Stimulated activated naive CD8-positive, alpha-beta T cell treated with anti-CD3 and anti-CD28 coated beads, Interleukin-15, amount 100 ng/mL, for 72 hours (primary cell): ENCODE measurements at regions not wholly inside any gene's neighbourhood (a gene's known extent, or its start where the extent isn't known, plus 50 kb on each side); places are given as distances from the start of the nearest gene placed in this dataset.

Experiments
- ATAC-seq: fragments of 150-1000 bp; cut with Tn5 transposase; 2 replicates; pipeline ENCODE4 v1.10.0; 2021; ENCODE audit warnings: mild to moderate bottlenecking, moderate library complexity
- DNase-seq, 2 donors: peaks; one replicate each; pipeline ENCODE4 v3.0.0; 2021 to 2022
- H3K27ac Mint-ChIP-seq, 2 donors: one replicate each; pipeline ENCODE4 v1.8.0; 2022; ENCODE audit warnings: mild to moderate bottlenecking in 2 of 2, mixed read lengths in 2 of 2, moderate library complexity in 2 of 2
- H3K27me3 Mint-ChIP-seq: one replicate; pipeline ENCODE4 v1.8.0; 2022; ENCODE audit warnings: mixed read lengths
- H3K4me1 Mint-ChIP-seq: one replicate; pipeline ENCODE4 v1.8.0; 2022; ENCODE audit warnings: mild to moderate bottlenecking, mixed read lengths
- H3K4me3 Mint-ChIP-seq, 2 donors: one replicate each; pipeline ENCODE4 v1.8.0; 2022; ENCODE audit warnings: mild to moderate bottlenecking in 2 of 2, mixed read lengths in 2 of 2, moderate library complexity in 1 of 2
- H3K9me3 Mint-ChIP-seq, 2 donors: one replicate each; pipeline ENCODE4 v1.8.0; 2022; ENCODE audit warnings: mixed read lengths in 2 of 2

DNA sequence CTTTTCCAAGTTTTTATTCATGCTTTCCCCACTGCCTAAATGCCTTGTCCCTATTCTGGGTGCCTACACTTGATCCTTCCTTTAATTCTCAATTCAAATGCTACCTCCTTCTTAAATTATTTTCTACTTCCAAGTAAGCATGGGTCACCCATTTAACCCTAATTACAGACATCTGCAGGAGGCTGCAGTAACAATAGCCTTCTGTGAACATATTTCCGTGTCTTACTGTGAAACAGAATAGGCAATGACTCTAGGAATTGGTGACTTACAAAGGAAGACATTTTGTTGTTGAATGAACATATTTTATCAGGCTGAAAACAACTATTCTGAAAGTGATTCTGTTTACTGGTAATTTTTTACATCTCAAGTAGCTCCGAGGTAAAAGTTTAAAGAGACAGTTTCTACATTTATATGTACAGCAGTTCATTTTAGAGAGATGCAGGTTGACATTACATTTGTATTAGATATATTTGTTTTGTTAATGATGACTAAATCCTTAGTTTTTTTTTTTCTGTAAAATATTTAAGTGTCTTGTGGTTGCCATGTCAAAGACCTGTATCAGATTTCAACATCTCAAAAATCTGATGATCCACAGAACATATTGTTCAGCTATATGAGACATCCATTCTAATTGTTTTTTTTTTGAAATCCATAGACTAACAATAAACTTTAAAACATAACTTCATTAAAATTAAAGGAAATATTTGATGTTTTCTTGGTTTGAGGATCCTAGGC is 316.8 kb downstream of the CASP12 start:
- ATAC-seq: no peak
- Mint-ChIP-seq H3K4me3 (no peak overlapping the region), H3K4me1 (no peaks in the 10 kb centered on the region), H3K27me3 (peaks cover 27% of the 10 kb centered on the region), H3K27ac (no peak overlapping the region), H3K9me3 (no peaks in the 10 kb centered on the region)
- DNase-seq: no peak

DNA sequence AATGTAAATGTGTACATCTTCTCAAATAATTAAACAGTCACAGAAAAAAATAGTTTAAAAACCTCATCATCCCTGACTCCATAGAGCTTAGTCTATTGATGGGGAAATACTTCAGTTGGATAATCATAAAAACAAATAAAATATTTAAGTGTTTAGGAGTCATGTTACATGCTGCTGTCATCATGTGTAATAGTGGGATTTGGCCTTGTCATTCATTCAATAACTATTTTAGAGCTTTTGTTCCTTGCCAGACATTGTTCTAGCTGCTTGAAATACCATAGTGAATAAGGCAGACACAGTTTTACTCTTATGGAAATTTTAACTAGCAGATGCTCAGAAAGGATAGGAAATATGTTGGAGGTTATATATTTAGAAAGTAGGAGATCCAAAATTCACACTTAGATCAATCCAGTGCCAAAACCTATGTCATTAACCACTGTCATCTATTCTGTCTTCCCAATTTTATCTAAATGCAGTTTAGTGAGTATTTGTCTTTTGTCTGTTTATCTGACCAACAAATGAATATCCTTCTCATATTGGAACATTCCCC is 324.7 kb downstream of the CASP12 start:
- H3K27me3 Mint-ChIP-seq: peaks cover 9% of the 10 kb centered on the region
- H3K4me3 Mint-ChIP-seq: no peak overlapping the region
- ATAC-seq: no peak
- no peak for DNase-seq
- no peak overlapping the region for H3K27ac Mint-ChIP-seq
- H3K4me1 Mint-ChIP-seq: no peaks in the 10 kb centered on the region
- H3K9me3 Mint-ChIP-seq: peaks cover 7 to 12% of the 10 kb centered on the region in 2 donors

DNA sequence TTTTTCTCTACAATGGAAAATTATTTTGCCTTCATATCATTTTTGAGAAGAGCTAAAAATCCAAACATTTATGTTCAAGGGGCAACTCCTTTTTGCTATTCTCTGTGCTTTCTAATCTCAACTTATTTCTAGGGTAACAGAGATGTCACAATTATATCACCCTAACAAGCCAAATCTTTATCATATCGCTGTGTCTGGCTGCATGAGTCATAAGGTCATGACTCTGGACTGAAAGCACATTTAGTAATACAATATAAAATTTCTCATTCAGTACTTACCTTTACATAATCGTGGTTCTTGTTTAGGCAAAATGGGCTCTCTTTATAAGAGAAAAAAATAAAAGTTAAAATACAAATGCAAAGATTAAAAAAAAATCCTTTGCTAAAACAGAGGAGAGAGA is 326.0 kb downstream of the CASP12 start:
- H3K27me3 Mint-ChIP-seq: peaks cover 9% of the 10 kb centered on the region
- H3K4me1 Mint-ChIP-seq: no peaks in the 10 kb centered on the region
- H3K4me3 Mint-ChIP-seq: no peak overlapping the region
- H3K27ac Mint-ChIP-seq: no peak overlapping the region
- ATAC-seq (no peak), DNase-seq (no peak)
- peaks cover 7 to 12% of the 10 kb centered on the region in 2 donors for H3K9me3 Mint-ChIP-seq

DNA sequence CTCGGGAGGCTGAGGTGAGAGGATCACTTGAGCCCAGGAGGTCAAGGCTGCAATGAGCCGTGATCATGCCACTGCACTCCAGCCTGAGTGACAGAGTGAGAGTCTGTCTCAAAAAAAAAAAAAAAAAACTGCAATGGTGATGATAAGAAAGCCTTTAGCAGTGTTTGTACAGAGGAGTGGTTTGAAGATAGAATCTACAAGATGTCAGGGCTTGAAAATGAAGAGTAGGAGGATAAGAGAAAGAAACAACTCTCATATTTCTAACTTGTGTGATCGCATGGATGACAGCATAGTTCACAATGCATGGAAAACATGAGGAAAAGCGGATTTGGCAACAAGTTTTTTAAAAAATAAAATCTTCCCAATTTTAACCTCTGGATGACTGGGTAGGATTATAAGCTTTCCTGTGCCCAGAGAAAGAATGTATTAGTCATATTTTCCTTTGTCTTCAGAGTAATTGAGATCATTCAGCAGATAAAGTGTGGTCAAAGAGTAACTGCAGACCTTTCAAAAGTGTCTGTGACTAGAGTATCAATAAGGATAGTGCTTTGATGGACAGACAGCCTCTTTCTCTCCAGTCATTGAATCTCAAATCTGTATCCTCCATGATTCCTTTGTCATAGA is 328.1 kb downstream of the CASP12 start:
- Mint-ChIP-seq H3K27me3 (peaks cover 9% of the 10 kb centered on the region), H3K9me3 (peaks cover 6 to 10% of the 10 kb centered on the region in 2 donors), H3K4me1 (no peaks in the 10 kb centered on the region), H3K4me3 (no peak overlapping the region), H3K27ac (no peak overlapping the region)
- no peak for DNase-seq
- no peak for ATAC-seq

DNA sequence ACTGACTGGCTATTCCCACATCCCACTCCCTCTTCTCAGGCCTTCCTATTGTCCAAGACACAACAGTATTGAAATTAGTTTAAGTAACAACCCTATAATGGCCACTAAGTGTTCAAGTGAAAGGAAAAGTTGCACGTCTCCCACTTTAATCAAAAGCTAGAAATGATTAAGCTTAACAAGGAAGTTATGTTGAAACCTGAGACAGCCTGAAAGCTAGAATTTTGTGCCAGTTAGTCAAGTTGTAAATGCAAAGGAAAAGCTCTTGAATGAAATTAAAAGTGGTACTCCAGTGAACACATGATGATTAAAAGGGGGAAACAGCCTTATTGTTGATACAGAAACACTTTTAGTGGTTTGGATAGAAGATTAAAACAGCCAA is 332.7 kb downstream of the CASP12 start:
- Mint-ChIP-seq H3K4me1 (no peaks in the 10 kb centered on the region), H3K4me3 (no peak overlapping the region)

DNA sequence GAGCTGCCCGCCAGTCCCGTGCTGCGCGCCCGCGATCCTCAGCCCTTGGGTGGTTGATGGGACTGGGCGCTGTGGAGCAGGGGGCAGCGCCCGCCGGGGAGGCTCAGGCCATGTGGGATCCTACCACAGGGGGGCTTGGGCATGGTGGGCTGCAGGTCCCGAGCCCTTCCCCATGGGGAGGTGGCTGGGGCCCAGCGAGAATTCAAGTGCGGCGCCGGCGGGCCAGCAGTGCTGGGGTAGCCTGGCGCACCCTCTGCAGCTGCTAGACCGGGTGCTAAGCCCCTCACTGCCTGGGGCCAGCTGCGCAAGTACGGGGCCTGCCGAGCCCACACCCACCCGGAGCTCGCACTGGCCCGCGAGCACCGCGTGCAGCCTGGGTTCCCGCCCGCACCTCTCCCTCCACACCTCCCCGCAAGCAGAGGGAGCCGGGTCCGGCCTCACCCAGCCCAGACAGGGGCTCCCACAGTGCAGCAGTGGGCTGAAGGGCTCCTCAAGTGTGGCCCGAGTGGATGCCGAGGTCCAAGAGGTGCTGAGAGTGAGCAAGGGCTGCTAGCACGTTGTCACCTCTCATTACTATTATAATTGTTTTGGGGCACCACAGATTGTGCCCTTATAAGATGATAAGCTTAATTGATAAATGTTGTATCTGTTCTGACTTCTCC is 333.2 kb downstream of the CASP12 start:
- DNase-seq: no peak
- no peak overlapping the region for H3K27ac Mint-ChIP-seq
- H3K4me1 Mint-ChIP-seq: no peaks in the 10 kb centered on the region
- no peak overlapping the region for H3K4me3 Mint-ChIP-seq
- no peaks in the 10 kb centered on the region for H3K27me3 Mint-ChIP-seq
- ATAC-seq: peak; percentile 69
- peaks cover 0 to 6% of the 10 kb centered on the region in 2 donors for H3K9me3 Mint-ChIP-seq

More for the DNA sequence above, 332.7 kb downstream of the CASP12 start:
- no peak for ATAC-seq
- Mint-ChIP-seq H3K27ac (no peak overlapping the region), H3K27me3 (no peaks in the 10 kb centered on the region), H3K9me3 (peaks cover 0 to 6% of the 10 kb centered on the region in 2 donors)
- no peak for DNase-seq

DNA sequence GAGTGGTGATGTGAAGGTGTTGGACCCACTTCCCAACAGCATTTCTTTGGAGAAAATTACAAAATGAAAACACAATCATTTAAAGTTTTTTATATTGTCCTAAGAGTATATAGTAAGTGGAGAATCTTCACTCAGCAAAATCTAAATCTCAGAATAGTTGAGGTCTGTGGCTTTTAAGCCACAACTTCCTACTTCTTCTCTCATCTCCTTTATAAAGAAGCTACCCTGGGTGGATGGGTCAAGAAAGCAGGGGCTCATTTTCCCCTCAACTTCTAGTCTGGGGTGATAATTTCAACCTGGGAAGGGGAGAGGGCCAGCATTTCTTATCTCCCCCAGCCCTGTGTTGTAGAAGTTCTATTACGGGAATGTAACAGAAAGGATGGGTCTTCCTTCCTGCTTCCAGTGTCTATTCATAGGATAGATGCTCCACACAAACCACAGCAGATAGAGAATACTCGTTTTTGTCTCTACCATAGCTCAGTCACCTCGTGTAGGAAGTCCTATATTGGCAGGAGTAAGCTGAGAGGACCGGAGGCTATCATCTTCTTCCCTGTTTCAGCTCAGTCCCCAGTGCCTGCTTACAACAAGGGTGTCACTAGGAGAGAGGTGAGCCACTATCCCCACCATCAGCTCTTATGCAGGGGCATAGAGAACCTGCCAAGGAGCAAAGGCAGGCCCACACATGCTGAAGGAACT is 341.5 kb downstream of the CASP12 start:
- Mint-ChIP-seq H3K27ac (no peak overlapping the region), H3K4me3 (no peak overlapping the region), H3K9me3 (no peaks in the 10 kb centered on the region), H3K4me1 (peaks cover 5% of the 10 kb centered on the region), H3K27me3 (peaks cover 38% of the 10 kb centered on the region)
- DNase-seq: no peak
- ATAC-seq: no peak

DNA sequence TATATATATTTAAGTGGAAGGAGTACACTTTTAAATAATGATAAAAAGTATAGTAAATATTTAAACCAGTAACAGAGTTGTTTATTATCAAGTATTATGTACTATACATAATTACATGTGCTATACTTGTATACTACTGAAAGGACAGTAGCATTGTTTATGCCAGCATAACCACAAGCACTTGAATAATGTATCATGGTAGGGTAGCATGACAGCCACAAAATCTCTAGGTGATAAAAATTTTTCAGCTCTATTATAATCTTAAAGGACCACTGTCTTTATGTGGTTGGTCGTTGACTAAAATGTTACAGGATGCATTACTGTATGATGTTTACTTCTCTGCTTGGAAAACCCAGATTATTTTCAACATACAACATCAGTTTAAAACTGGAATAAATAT is 349.2 kb downstream of the CASP12 start:
- ATAC-seq (no peak), DNase-seq (no peak)
- Mint-ChIP-seq H3K4me1 (peaks cover 5% of the 10 kb centered on the region), H3K27ac (no peak overlapping the region), H3K9me3 (no peaks in the 10 kb centered on the region), H3K27me3 (peaks cover 17% of the 10 kb centered on the region), H3K4me3 (no peak overlapping the region)

DNA sequence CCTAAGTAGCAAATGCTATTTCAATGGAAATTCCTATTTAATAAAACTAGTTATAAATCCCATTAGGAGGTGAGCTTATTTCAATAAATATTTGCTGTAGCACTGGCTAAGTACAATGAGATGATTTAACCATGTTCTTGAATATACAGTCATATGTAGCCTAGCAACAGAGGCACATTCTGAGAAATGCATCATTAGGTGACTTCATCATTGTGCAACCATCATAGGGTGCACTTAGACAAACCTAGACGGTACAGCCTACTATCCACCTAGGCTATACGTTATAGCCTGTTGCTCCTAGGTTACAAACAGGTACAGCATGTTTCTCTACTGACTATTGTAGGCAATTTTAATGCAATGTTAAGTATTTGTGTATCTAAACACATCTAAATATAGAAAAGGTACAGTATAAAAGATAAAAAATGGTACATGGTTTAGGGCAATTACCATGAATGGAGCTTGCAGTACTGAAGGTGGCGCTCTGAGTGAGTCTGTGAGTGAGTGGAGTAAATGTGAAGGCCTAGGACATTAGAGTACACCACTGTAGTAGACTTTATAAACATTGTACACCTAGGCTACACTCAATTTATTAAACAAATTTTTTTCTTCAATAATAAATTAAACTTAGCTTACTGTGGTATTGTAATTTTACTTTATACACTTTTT is 350.1 kb downstream of the CASP12 start:
- H3K9me3 Mint-ChIP-seq: no peaks in the 10 kb centered on the region
- H3K27ac Mint-ChIP-seq: no peak overlapping the region
- H3K4me1 Mint-ChIP-seq: peaks cover 5% of the 10 kb centered on the region
- peaks cover 17% of the 10 kb centered on the region for H3K27me3 Mint-ChIP-seq
- H3K4me3 Mint-ChIP-seq: no peak overlapping the region
- DNase-seq: no peak
- no peak for ATAC-seq

DNA sequence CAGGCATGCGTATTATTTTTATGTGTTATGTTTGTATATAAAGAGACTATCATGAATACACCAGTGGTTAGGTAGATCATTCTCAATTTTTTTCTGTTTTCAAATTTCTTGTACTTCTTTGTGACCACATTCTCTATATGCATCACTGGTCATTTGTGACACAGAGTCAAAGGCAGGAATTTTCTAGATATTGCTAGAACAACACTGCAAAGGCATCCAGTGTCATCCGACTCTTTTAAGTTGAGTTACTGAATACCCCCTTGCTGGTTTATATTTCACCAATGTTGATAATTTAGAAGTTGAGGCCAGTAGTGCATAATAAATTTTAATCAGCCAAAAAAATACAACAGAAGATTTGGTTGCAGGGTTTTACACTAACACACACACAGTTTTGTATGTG is 351.8 kb downstream of the CASP12 start:
- H3K4me3 Mint-ChIP-seq: no peak overlapping the region
- H3K27me3 Mint-ChIP-seq: peaks cover 4% of the 10 kb centered on the region
- H3K4me1 Mint-ChIP-seq: no peaks in the 10 kb centered on the region
- DNase-seq: no peak
- H3K27ac Mint-ChIP-seq: no peak overlapping the region
- no peak for ATAC-seq
- no peaks in the 10 kb centered on the region for H3K9me3 Mint-ChIP-seq

DNA sequence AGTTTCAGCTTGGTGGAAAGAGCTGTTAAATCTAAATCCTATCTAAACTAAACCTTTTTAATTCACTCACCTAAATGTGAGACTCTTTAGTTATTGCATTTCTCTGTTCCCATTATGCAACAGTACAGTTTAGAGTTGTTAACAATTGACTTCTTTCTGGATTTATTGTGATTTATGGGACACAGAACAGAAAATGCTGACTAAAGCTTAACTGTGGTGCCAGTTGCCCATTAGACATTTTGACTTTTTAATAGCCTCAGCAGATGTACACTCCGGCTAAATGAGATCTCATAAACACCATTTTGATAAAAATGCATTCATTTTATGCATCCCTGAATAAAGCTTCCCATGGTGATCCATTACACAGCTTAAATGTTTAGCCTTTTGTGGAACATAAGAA is 356.6 kb downstream of the CASP12 start:
- no peaks in the 10 kb centered on the region for H3K27me3 Mint-ChIP-seq
- H3K4me1 Mint-ChIP-seq: no peaks in the 10 kb centered on the region
- H3K27ac Mint-ChIP-seq: no peak overlapping the region
- H3K4me3 Mint-ChIP-seq: no peak overlapping the region
- no peak for DNase-seq
- no peaks in the 10 kb centered on the region for H3K9me3 Mint-ChIP-seq
- no peak for ATAC-seq

DNA sequence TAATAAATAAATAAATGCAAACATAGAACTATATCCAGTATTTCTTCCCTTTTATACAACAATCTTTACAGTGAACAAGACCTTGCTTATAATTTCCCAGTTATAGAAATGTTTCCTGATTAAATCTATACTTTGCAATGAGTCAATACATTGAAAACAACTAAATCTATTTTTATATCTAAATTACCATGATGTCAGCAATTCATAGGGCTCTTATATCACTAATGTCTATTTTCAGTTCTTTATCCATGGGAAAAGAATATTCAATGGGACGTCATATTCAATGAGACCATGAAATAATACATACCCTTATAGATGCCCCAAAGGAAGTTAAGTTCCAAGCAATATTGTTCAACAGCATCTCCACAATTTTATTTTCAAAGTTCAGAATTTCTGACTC is 359.9 kb downstream of the CASP12 start:
- Mint-ChIP-seq H3K4me3 (no peak overlapping the region), H3K27ac (no peak overlapping the region), H3K4me1 (no peaks in the 10 kb centered on the region), H3K27me3 (no peaks in the 10 kb centered on the region), H3K9me3 (no peaks in the 10 kb centered on the region)
- ATAC-seq (no peak), DNase-seq (no peak)

DNA sequence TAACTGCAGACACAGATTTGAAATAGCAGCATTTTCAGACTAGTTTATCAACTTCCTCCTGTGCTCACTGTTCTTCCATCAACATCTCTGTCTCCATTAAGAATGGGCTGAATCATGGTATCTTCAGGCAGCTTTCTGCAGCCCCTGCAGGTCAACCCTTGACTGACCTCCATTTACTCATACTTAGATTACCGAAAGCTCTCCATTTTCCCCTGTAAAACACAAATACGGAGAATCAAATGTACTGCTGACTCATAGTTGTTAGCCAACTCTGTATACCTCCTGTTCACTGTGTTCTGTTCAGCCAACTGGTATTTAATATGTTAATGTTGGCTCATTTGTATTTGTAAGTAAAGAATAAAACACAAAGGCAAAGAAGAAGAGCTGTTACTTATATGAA is 364.0 kb downstream of the CASP12 start:
- Mint-ChIP-seq H3K4me1 (no peaks in the 10 kb centered on the region), H3K27me3 (no peaks in the 10 kb centered on the region), H3K9me3 (no peaks in the 10 kb centered on the region), H3K4me3 (no peak overlapping the region), H3K27ac (no peak overlapping the region)
- no peak for DNase-seq
- ATAC-seq: no peak

DNA sequence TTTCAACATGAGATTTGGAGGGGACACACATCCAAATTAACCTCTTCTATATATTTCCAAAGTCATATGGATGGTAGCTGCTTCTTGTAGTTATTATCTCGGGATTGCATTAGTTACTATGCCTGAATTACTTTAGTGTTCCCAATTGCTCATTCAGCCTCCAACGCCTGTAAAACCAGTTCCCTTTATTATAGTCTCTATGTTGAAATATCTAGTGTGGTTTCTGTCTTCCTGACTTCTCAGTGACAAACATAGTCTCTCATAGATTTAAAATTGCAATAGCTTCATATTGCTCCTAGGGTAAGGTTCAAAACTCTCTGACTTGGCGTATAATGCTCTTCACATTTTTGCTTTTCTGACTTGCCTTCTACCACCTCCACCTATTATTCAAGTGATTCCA is 366.4 kb downstream of the CASP12 start:
- H3K4me1 Mint-ChIP-seq: no peaks in the 10 kb centered on the region

DNA sequence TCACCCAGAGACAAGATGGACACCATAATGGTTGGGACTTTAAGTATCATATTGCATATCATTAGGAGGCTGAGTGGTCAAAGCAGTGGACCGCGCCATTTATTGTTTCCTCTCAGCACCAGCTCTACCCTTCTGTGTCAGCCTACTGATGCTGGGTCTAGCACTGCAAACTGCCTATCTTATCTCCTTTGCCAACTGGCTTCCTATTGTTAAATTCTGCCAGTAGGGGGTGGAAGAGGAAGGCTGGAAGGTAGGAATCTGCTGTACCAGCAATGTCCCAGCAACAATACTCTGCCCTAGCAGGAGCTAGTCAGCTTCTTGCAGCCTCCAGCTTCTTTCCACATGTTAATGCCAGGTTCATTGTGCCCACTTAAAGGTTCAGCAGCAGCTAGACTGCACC is 367.1 kb upstream of the PDGFD start:
- H3K4me1 Mint-ChIP-seq: no peaks in the 10 kb centered on the region
- no peak overlapping the region for H3K4me3 Mint-ChIP-seq
- no peak overlapping the region for H3K27ac Mint-ChIP-seq
- no peaks in the 10 kb centered on the region for H3K9me3 Mint-ChIP-seq
- H3K27me3 Mint-ChIP-seq: peaks cover 14% of the 10 kb centered on the region
- no peak for DNase-seq
- ATAC-seq: peak; percentile 43

More for the DNA sequence above, 366.4 kb downstream of the CASP12 start:
- Mint-ChIP-seq H3K27ac (peak overlapping the region in 1 of 2 donors; percentile 0), H3K9me3 (no peaks in the 10 kb centered on the region), H3K27me3 (peaks cover 14% of the 10 kb centered on the region), H3K4me3 (no peak overlapping the region)
- ATAC-seq: no peak
- no peak for DNase-seq
